OCI-LY7 (cell line): ENCODE measurements at regions not wholly inside any gene's neighbourhood (a gene's known extent, or its start where the extent isn't known, plus 50 kb on each side); places are given as distances from the start of the nearest gene placed in this dataset.

Source experiments
- BruUV-seq: library from RNA; stranded (reverse); fragments of 400-500 nt; replicated peaks from 2 replicates; lab custom pipeline; 2021; lab: Mats Ljungman, UMichigan
- CTCF ChIA-PET: fragments of 300-600 bp; sonication (Branson Sonifier 250); formaldehyde crosslinking; loops from one replicate; lab custom pipeline; 2022; ENCODE audit warnings: antibody characterized with exemption; ENCODE audit not compliant: unreplicated experiment; lab: Charles Lee
- POLR2A ChIA-PET: fragments of 300-600 bp; sonication (Branson Sonifier 250); formaldehyde crosslinking; loops from one replicate; lab custom pipeline; 2022; ENCODE audit warnings: antibody characterized with exemption; lab: Charles Lee
- DNase-seq: peaks from one replicate; pipeline ENCODE4 v3.0.0-alpha.2; 2015; ENCODE audit warnings: low spot score
- H2AFZ ChIP-seq: fragments of 200-600 bp; sonication (generic), shearing (Covaris generic); 2 replicates; pipeline ENCODE4 v1.6.1; 2014; ENCODE audit warnings: mild to moderate bottlenecking, antibody characterized with exemption, low read length, moderate library complexity
- H3K27ac ChIP-seq: fragments of 200-600 bp; sonication (generic); 2 replicates; pipeline ENCODE4 v1.5.1; 2014; ENCODE audit warnings: mixed run types, low read depth, mild to moderate bottlenecking, moderate library complexity, low read length, inconsistent platforms; ENCODE audit not compliant: poor library complexity, severe bottlenecking
- H3K36me3 ChIP-seq: fragments of 200-600 bp; sonication (generic); 2 replicates; pipeline ENCODE4 v1.6.1; 2014; ENCODE audit warnings: mild to moderate bottlenecking, antibody characterized with exemption, low read length, moderate library complexity, mixed read lengths; ENCODE audit not compliant: insufficient read depth
- H3K4me1 ChIP-seq: fragments of 200-600 bp; sonication (generic); 2 replicates; pipeline ENCODE4 v1.5.1; 2014; ENCODE audit warnings: mild to moderate bottlenecking, low read length; ENCODE audit not compliant: insufficient read depth, poor library complexity, severe bottlenecking
- H3K4me2 ChIP-seq: fragments of 200-600 bp; sonication (generic); 2 replicates; pipeline ENCODE4 v1.6.1; 2014; ENCODE audit warnings: mild to moderate bottlenecking, low read length
- H3K4me3 ChIP-seq: fragments of 200-600 bp; sonication (generic); 2 replicates; pipeline ENCODE4 v1.5.1; 2014; ENCODE audit warnings: mild to moderate bottlenecking, low read depth, low read length; ENCODE audit not compliant: poor library complexity, severe bottlenecking
- H3K79me2 ChIP-seq: fragments of 200-600 bp; sonication (generic); 2 replicates; pipeline ENCODE4 v1.6.1; 2016; ENCODE audit warnings: low read depth, mild to moderate bottlenecking, low read length, moderate library complexity, mixed read lengths; ENCODE audit not compliant: insufficient read depth
- H3K9me2 ChIP-seq: fragments of 200-600 bp; sonication (generic); 2 replicates; pipeline ENCODE4 v1.6.1; 2016; ENCODE audit warnings: mild to moderate bottlenecking, low read length, mixed read lengths; ENCODE audit not compliant: insufficient read depth
- H3K9me3 ChIP-seq: fragments of 200-600 bp; sonication (generic); 2 replicates; pipeline ENCODE4 v1.6.1; 2014; ENCODE audit warnings: mild to moderate bottlenecking, mixed run types, low read length, mixed read lengths
- H4K20me1 ChIP-seq: fragments of 200-600 bp; sonication (generic); 2 replicates; pipeline ENCODE4 v1.6.1; 2014; ENCODE audit warnings: mild to moderate bottlenecking, antibody characterized with exemption, low read length, moderate library complexity, mixed read lengths; ENCODE audit not compliant: insufficient read depth
- CTCF ChIP-seq: fragments of 200-600 bp; sonication (generic); conservative IDR thresholded peaks from 2 replicates; pipeline ENCODE4 v1.5.1; 2014; ENCODE audit warnings: mild to moderate bottlenecking, antibody characterized with exemption, low read length, moderate library complexity, mixed read lengths
- EZH2phosphoT487 ChIP-seq: fragments of 200-600 bp; sonication (generic); IDR thresholded peaks from 2 replicates; pipeline ENCODE4 v1.6.1; 2018; ENCODE audit warnings: low read depth, borderline replicate concordance, mild to moderate bottlenecking, mixed run types, antibody characterized with exemption, low read length, moderate library complexity, mixed read lengths
- intact Hi-C: fragments of 100-400 bp; cut with micrococcal nuclease; formaldehyde crosslinking; loops from one replicate; pipeline ENCODE4 v1.10.0; 2022; ENCODE audit not compliant: unreplicated experiment

- intact Hi-C loops, result no loop called here
- no TSS peak for BruUV-seq
- CTCF ChIA-PET, result no interaction called here
- Histone ChIP-seq H3K4me2 (no peak overlapping the region), H3K36me3 (no peaks in the 10 kb centered on the region), H3K4me3 (no peak overlapping the region), H2AFZ (no peak overlapping the region), H3K27ac (no peak overlapping the region), H3K79me2 (no peaks in the 10 kb centered on the region), H4K20me1 (no peaks in the 10 kb centered on the region), H3K4me1 (no peaks in the 10 kb centered on the region), H3K9me3 (peaks cover 21% of the 10 kb centered on the region), H3K9me2 (no peaks in the 10 kb centered on the region)
- no peak for DNase-seq
- POLR2A ChIA-PET, result no interaction called here
- TF ChIP-seq EZH2phosphoT487, result no peak
- no peak for TF ChIP-seq CTCF
These were observed 2099.8 kb downstream of the MRPL39 start for GRCh38 chr21:23507501-23507900.

DNA sequence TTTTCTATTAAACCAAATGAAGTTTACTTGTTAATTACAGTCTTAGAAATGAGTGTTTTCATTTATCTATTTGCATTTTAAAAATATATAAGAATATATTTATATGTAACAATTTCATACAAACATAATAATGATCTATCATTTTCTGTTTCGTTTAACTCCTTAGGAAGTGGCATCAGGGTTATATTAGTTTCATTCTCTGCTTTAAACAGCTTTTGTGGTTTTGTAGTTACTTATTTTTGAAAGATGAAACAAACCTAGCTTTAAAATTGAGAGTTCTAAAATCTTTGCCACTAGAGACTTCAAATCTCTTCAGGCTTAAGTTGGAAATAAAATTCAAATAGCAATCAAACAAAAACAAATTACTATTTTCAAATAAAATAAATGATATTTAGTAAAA lies 2110.6 kb downstream of the MRPL39 start:
- no peak overlapping the region for H2AFZ ChIP-seq
- no TSS peak for BruUV-seq
- peaks cover 6% of the 10 kb centered on the region; the same call in 1 of the 2 replicates for H3K9me3 ChIP-seq
- H3K4me2 ChIP-seq, result no peak overlapping the region
- no peaks in the 10 kb centered on the region for H4K20me1 ChIP-seq
- DNase-seq, result no peak
- no peak overlapping the region for H3K27ac ChIP-seq
- H3K9me2 ChIP-seq, result no peaks in the 10 kb centered on the region
- H3K4me3 ChIP-seq, result no peak overlapping the region
- no peaks in the 10 kb centered on the region for H3K36me3 ChIP-seq
- CTCF ChIA-PET, result no interaction called here
- H3K79me2 ChIP-seq, result no peaks in the 10 kb centered on the region
- H3K4me1 ChIP-seq, result no peaks in the 10 kb centered on the region
- no peak for TF ChIP-seq EZH2phosphoT487
- TF ChIP-seq CTCF, result no peak
- POLR2A ChIA-PET, result interaction anchor here (0.7 kb wide), 1 partner anchor 83 kb away, joined by 3 read pairs; no protein-coding TSS in a partner anchor
- intact Hi-C loops, result no loop called here

- intact Hi-C loops, result no loop called here
- ChIA-PET CTCF (no interaction called here), POLR2A (no interaction called here)
- no peak overlapping the region for H3K4me2 ChIP-seq
- no TSS peak for BruUV-seq
- no peak for DNase-seq
- TF ChIP-seq CTCF (no peak), EZH2phosphoT487 (no peak)
- H3K79me2 ChIP-seq, result no peaks in the 10 kb centered on the region
- H2AFZ ChIP-seq, result no peak overlapping the region
- H3K4me3 ChIP-seq, result no peak overlapping the region
- no peaks in the 10 kb centered on the region for H3K9me2 ChIP-seq
- no peaks in the 10 kb centered on the region for H3K4me1 ChIP-seq
- H3K9me3 ChIP-seq, result peaks cover 8% of the 10 kb centered on the region
- no peak overlapping the region for H3K27ac ChIP-seq
- H4K20me1 ChIP-seq, result no peaks in the 10 kb centered on the region
- H3K36me3 ChIP-seq, result no peaks in the 10 kb centered on the region
These were observed 2119.0 kb downstream of the MRPL39 start for GRCh38 chr21:23488245-23488644.
